MM.1S (cell line): ENCODE measurements at regions not wholly inside any gene's neighbourhood (a gene's known extent, or its start where the extent isn't known, plus 50 kb on each side); places are given as distances from the start of the nearest gene placed in this dataset.

Experiments
- CTCF ChIP-seq: fragments of 300-600 bp; sonication (generic); IDR thresholded peaks from 2 replicates; pipeline ENCODE4 v1.5.1; 2016; ENCODE audit warnings: antibody characterized with exemption, low read length, mixed read lengths
- EZH2 ChIP-seq: fragments of 300-600 bp; sonication (generic); optimal IDR thresholded peaks from 2 replicates; pipeline ENCODE3; 2017; ENCODE audit warnings: low read depth, mild to moderate bottlenecking, antibody characterized with exemption, low read length, mixed read lengths

- TF ChIP-seq CTCF: no peak
- no peak for TF ChIP-seq EZH2
These were observed 893.1 kb downstream of the TMEM121 start for GRCh38 chr14:106419376-106419965.
